ENCODE measurements at regions not wholly inside any gene's neighbourhood (a gene's known extent, or its start where the extent isn't known, plus 50 kb on each side); places are given as distances from the start of the nearest gene placed in this dataset.
"Not testable (repeated sequence)": the region's sequence is repeated elsewhere in the genome, so short reads cannot be mapped to it uniquely, and the experiment has no call there.

- H3K9me3 ChIP-seq: no peaks in the 10 kb centered on the region
- intact Hi-C loops (cut with DNase I): no loop called here
- H3K27me3 ChIP-seq: no peaks in the 10 kb centered on the region
- H3K36me3 ChIP-seq: no peaks in the 10 kb centered on the region
- no peaks in the 10 kb centered on the region for H3K4me1 ChIP-seq
- TF ChIP-seq POLR2AphosphoS5 (IDR thresholded peaks at IDR 0.05; ENCODE audit: insufficient read depth in 1 of 2, low read depth in 1 of 2) (no peak), CTCF (IDR thresholded peaks at IDR 0.05) (no peak), POLR2A (IDR thresholded peaks at IDR 0.05) (no peak)
- H3K4me3 ChIP-seq: no peak overlapping the region
- DNase-seq (ENCODE audit: extremely low spot score in 2 of 2): no peak
- H3K27ac ChIP-seq: no peak overlapping the region
These were observed 352.3 kb upstream of the TENM3 start for GRCh38 chr4:181890911-181891310.

- DNase-seq (ENCODE audit: extremely low spot score in 2 of 2): no peak
These were observed 346.6 kb upstream of the TENM3 start for GRCh38 chr4:181896614-181897013.

GRCh38 chr4:181897935-181898334, 345.3 kb upstream of the TENM3 start:
- Histone ChIP-seq H3K27me3 (no peaks in the 10 kb centered on the region), H3K27ac (no peak overlapping the region), H3K4me1 (no peaks in the 10 kb centered on the region), H3K9me3 (no peaks in the 10 kb centered on the region), H3K4me3 (no peak overlapping the region), H3K36me3 (no peaks in the 10 kb centered on the region)
- intact Hi-C loops (cut with DNase I): no loop called here
- no peak for DNase-seq (ENCODE audit: extremely low spot score in 2 of 2)
- TF ChIP-seq POLR2A (IDR thresholded peaks at IDR 0.05): no peak
- TF ChIP-seq POLR2AphosphoS5 (IDR thresholded peaks at IDR 0.05; ENCODE audit: insufficient read depth in 1 of 2, low read depth in 1 of 2): no peak

More at GRCh38 chr4:181896614-181897013, 346.6 kb upstream of the TENM3 start:
- TF ChIP-seq POLR2AphosphoS5 (IDR thresholded peaks at IDR 0.05; ENCODE audit: insufficient read depth in 1 of 2, low read depth in 1 of 2): no peak
- no peak for TF ChIP-seq POLR2A (IDR thresholded peaks at IDR 0.05)
- Histone ChIP-seq H3K27ac (no peak overlapping the region), H3K36me3 (no peaks in the 10 kb centered on the region), H3K9me3 (no peaks in the 10 kb centered on the region), H3K27me3 (no peaks in the 10 kb centered on the region), H3K4me3 (no peak overlapping the region), H3K4me1 (no peaks in the 10 kb centered on the region)
- intact Hi-C loops (cut with DNase I): no loop called here

- H3K9me3 ChIP-seq; H3K36me3 ChIP-seq; H3K4me1 ChIP-seq; DNase-seq (ENCODE audit: extremely low spot score in 2 of 2); H3K27me3 ChIP-seq; H3K27ac ChIP-seq; H3K4me3 ChIP-seq; intact Hi-C loops (cut with DNase I): not testable (repeated sequence)
These were observed 340.8 kb upstream of the TENM3 start for GRCh38 chr4:181902404-181902803.

GRCh38 chr4:181905708-181906107, 337.5 kb upstream of the TENM3 start:
- intact Hi-C loops (cut with DNase I): no loop called here
- H3K4me3 ChIP-seq: no peak overlapping the region
- no peaks in the 10 kb centered on the region for H3K27me3 ChIP-seq
- H3K27ac ChIP-seq: no peak overlapping the region
- H3K4me1 ChIP-seq: no peaks in the 10 kb centered on the region
- no peaks in the 10 kb centered on the region for H3K9me3 ChIP-seq
- DNase-seq (ENCODE audit: extremely low spot score in 2 of 2): no peak
- H3K36me3 ChIP-seq: no peaks in the 10 kb centered on the region
- TF ChIP-seq CTCF (IDR thresholded peaks at IDR 0.05) (no peak), POLR2AphosphoS5 (IDR thresholded peaks at IDR 0.05; ENCODE audit: insufficient read depth in 1 of 2, low read depth in 1 of 2) (no peak), POLR2A (IDR thresholded peaks at IDR 0.05) (no peak)

- intact Hi-C loops (cut with DNase I): no loop called here
- H3K4me1 ChIP-seq: no peaks in the 10 kb centered on the region
- H3K27ac ChIP-seq: no peak overlapping the region
- TF ChIP-seq POLR2AphosphoS5 (IDR thresholded peaks at IDR 0.05; ENCODE audit: insufficient read depth in 1 of 2, low read depth in 1 of 2) (no peak), POLR2A (IDR thresholded peaks at IDR 0.05) (no peak), CTCF (IDR thresholded peaks at IDR 0.05) (no peak)
- H3K9me3 ChIP-seq: no peaks in the 10 kb centered on the region
- no peaks in the 10 kb centered on the region for H3K27me3 ChIP-seq
- no peak overlapping the region for H3K4me3 ChIP-seq
- DNase-seq (ENCODE audit: extremely low spot score in 2 of 2): no peak
- no peaks in the 10 kb centered on the region for H3K36me3 ChIP-seq
These were observed 335.0 kb upstream of the TENM3 start for GRCh38 chr4:181908168-181908567.

GRCh38 chr4:181909368-181909767, 333.8 kb upstream of the TENM3 start:
- TF ChIP-seq POLR2AphosphoS5 (IDR thresholded peaks at IDR 0.05; ENCODE audit: insufficient read depth in 1 of 2, low read depth in 1 of 2): no peak
- TF ChIP-seq POLR2A (IDR thresholded peaks at IDR 0.05): no peak
- no peak for TF ChIP-seq CTCF (IDR thresholded peaks at IDR 0.05)
- Histone ChIP-seq H3K36me3 (no peaks in the 10 kb centered on the region), H3K27me3 (no peaks in the 10 kb centered on the region), H3K9me3 (no peaks in the 10 kb centered on the region), H3K4me1 (no peaks in the 10 kb centered on the region), H3K27ac (no peak overlapping the region), H3K4me3 (no peak overlapping the region)
- no peak for DNase-seq (ENCODE audit: extremely low spot score in 2 of 2)
- intact Hi-C loops (cut with DNase I): no loop called here

All from vagina (tissue), 2 donors.